ENCODE measurements at regions not wholly inside any gene's neighbourhood (a gene's known extent, or its start where the extent isn't known, plus 50 kb on each side); places are given as distances from the start of the nearest gene placed in this dataset.

- DNase-seq (no peak), ATAC-seq (no peak)
- intact Hi-C loops (cut with micrococcal nuclease): no loop called here
- Mint-ChIP-seq H3K27ac (no peak overlapping the region), H3K27me3 (peaks cover 14% of the 10 kb centered on the region), H3K4me1 (ENCODE audit: low read depth) (no peaks in the 10 kb centered on the region), H3K9me3 (no peaks in the 10 kb centered on the region), H3K36me3 (ENCODE audit: low read depth) (no peaks in the 10 kb centered on the region), H3K4me3 (no peak overlapping the region)
- POLR2A ChIA-PET: interaction anchor here (0.5 kb wide), 1 partner anchor 161 kb away, joined by 3 read pairs; no protein-coding TSS in a partner anchor
- no peak for TF ChIP-seq CTCF (IDR thresholded peaks at IDR 0.05)
- CTCF ChIA-PET: no interaction called here
Observed at GRCh38 chr17:79504181-79504605, 106.7 kb downstream of the RBFOX3 start.

GRCh38 chr17:79503126-79503839 is 107.6 kb downstream of the RBFOX3 start:
- DNase-seq (no peak), ATAC-seq (no peak)
- ChIA-PET CTCF (no interaction called here), POLR2A (interaction anchor here (0.6 kb wide), 1 partner anchor 45 kb away, joined by 3 read pairs; no protein-coding TSS in a partner anchor)
- Mint-ChIP-seq H3K9me3 (no peaks in the 10 kb centered on the region), H3K27me3 (peaks cover 14% of the 10 kb centered on the region), H3K36me3 (ENCODE audit: low read depth) (no peaks in the 10 kb centered on the region), H3K4me3 (no peak overlapping the region), H3K27ac (no peak overlapping the region), H3K4me1 (ENCODE audit: low read depth) (no peaks in the 10 kb centered on the region)
- intact Hi-C loops (cut with micrococcal nuclease): no loop called here
- no peak for TF ChIP-seq CTCF (IDR thresholded peaks at IDR 0.05)

GRCh38 chr17:79501910-79502309 is 108.9 kb downstream of the RBFOX3 start:
- no peaks in the 10 kb centered on the region for H3K9me3 Mint-ChIP-seq
- no peak overlapping the region for H3K27ac Mint-ChIP-seq
- intact Hi-C loops (cut with micrococcal nuclease): no loop called here
- H3K27me3 Mint-ChIP-seq: peaks cover 14% of the 10 kb centered on the region
- H3K4me1 Mint-ChIP-seq (ENCODE audit: low read depth): no peaks in the 10 kb centered on the region
- TF ChIP-seq CTCF (IDR thresholded peaks at IDR 0.05): no peak
- CTCF ChIA-PET: no interaction called here
- no peak for ATAC-seq
- no peak for DNase-seq
- POLR2A ChIA-PET: no interaction called here
- H3K4me3 Mint-ChIP-seq: no peak overlapping the region
- H3K36me3 Mint-ChIP-seq (ENCODE audit: low read depth): no peaks in the 10 kb centered on the region

GRCh38 chr17:79500745-79501618 is 109.9 kb downstream of the RBFOX3 start:
- H3K4me1 Mint-ChIP-seq (ENCODE audit: low read depth): no peaks in the 10 kb centered on the region
- H3K4me3 Mint-ChIP-seq: no peak overlapping the region
- ChIA-PET CTCF (no interaction called here), POLR2A (no interaction called here)
- no peak overlapping the region for H3K27ac Mint-ChIP-seq
- peaks cover 14% of the 10 kb centered on the region for H3K27me3 Mint-ChIP-seq
- no peak for TF ChIP-seq CTCF (IDR thresholded peaks at IDR 0.05)
- DNase-seq: no peak
- no peaks in the 10 kb centered on the region for H3K36me3 Mint-ChIP-seq (ENCODE audit: low read depth)
- H3K9me3 Mint-ChIP-seq: no peaks in the 10 kb centered on the region
- ATAC-seq: no peak
- intact Hi-C loops (cut with micrococcal nuclease): no loop called here

GRCh38 chr17:79498854-79499253 is 112.0 kb downstream of the RBFOX3 start:
- no peak for DNase-seq
- H3K4me3 Mint-ChIP-seq: no peak overlapping the region
- no peak for ATAC-seq
- intact Hi-C loops (cut with micrococcal nuclease): no loop called here
- ChIA-PET CTCF (no interaction called here), POLR2A (no interaction called here)
- H3K4me1 Mint-ChIP-seq (ENCODE audit: low read depth): no peaks in the 10 kb centered on the region
- H3K27me3 Mint-ChIP-seq: peaks cover 15% of the 10 kb centered on the region
- H3K9me3 Mint-ChIP-seq: no peaks in the 10 kb centered on the region
- H3K36me3 Mint-ChIP-seq (ENCODE audit: low read depth): no peaks in the 10 kb centered on the region
- no peak for TF ChIP-seq CTCF (IDR thresholded peaks at IDR 0.05)
- H3K27ac Mint-ChIP-seq: no peak overlapping the region
